Breast epithelium (tissue), 4 donors: ENCODE measurements at regions not wholly inside any gene's neighbourhood (a gene's known extent, or its start where the extent isn't known, plus 50 kb on each side); places are given as distances from the start of the nearest gene placed in this dataset.

ENCODE experiments used
- DNase-seq, 2 donors: peaks; one replicate each; pipeline ENCODE4 v3.0.0-alpha.2; 2019; ENCODE audit warnings: low spot score in 2 of 2
- H3K27ac ChIP-seq, 2 donors: fragments of 200-600 bp; sonication (generic) in 1 of 2; one replicate each; pipeline ENCODE4 v1.5.1; 2016 to 2019; ENCODE audit warnings: mild to moderate bottlenecking in 1 of 2
- H3K27me3 ChIP-seq, 2 donors: fragments of 200-600 bp; sonication (generic) in 1 of 2; one replicate each; pipeline versions ENCODE4 v1.5.1 to v1.6.0; 2017 to 2019; ENCODE audit warnings: control low read depth in 1 of 2, mild to moderate bottlenecking in 1 of 2
- H3K36me3 ChIP-seq: fragments of 200-600 bp; one replicate; pipeline ENCODE4 v1.5.1; 2019
- H3K4me1 ChIP-seq, 2 donors: fragments of 200-600 bp; sonication (generic); one replicate each; pipeline ENCODE4 v1.5.1; 2016 to 2019; ENCODE audit warnings: control low read depth in 1 of 2
- H3K4me3 ChIP-seq, 3 donors: fragments of 200-600 bp; sonication (generic); 1 replicate in 2 of 3; 2 replicates in 1 of 3; pipeline ENCODE4 v1.5.1; 2016 to 2019; ENCODE audit warnings: mild to moderate bottlenecking in 3 of 3, moderate library complexity in 2 of 3
- H3K9me3 ChIP-seq, 2 donors: fragments of 200-600 bp; sonication (generic) in 1 of 2; one replicate each; pipeline ENCODE4 v1.5.1; 2016 to 2019; ENCODE audit warnings: control low read depth in 1 of 2
- POLR2A ChIP-seq: fragments of 450-650 bp; IDR thresholded peaks from one replicate; pipeline ENCODE4 v1.6.1; 2016; ENCODE audit warnings: antibody characterized with exemption, mild to moderate bottlenecking, moderate library complexity
- POLR2AphosphoS5 ChIP-seq, 3 donors: sonication (generic); formaldehyde crosslinking; IDR thresholded peaks; one replicate each; pipeline ENCODE4 v1.6.1; 2017; ENCODE audit warnings: antibody characterized with exemption in 3 of 3
- intact Hi-C: fragments of 100-400 bp; cut with DNase I; formaldehyde crosslinking; loops from one replicate; pipeline ENCODE4 v1.15.1; 2023; ENCODE audit warnings: low total_unique reads
- TF ChIP-seq, protein P1 (sequence below), 3 donors: fragments of 450-650 bp; IDR thresholded peaks; one replicate each; pipeline ENCODE4 v1.5.1; 2016 to 2017; ENCODE audit warnings: antibody characterized with exemption in 3 of 3, mild to moderate bottlenecking in 3 of 3, moderate library complexity in 3 of 3

DNA sequence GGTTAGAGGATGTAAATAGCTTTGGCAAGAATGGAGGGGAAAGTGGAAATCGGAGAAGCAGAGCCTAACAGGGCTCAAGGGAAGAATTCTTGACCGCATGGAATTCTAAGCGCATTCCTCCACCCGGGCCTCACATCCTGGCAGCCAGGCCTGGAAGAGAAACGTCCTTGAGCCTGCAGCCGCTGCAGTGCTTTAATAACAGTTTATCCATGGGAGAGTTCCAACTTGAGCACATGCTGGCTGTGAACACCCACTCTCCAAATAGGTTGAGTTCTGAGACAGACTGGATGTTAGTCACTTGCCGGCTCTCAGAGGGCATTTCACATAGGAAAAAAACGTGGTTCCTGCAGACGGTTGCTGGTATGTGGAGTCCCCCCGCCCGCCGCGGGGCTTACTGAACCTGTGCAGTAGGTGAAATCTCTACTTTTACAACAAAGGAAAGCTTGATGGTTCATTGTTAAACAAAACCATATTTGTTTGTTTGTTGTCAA lies 61.4 kb upstream of the STEAP1B start:
- intact Hi-C loops = loop anchor here (5.0 kb wide), 2 partner anchors 161 to 211 kb away; no protein-coding TSS in a partner anchor
- peak; percentile 55 to 82 for DNase-seq
- Histone ChIP-seq H3K9me3 (no peaks in the 10 kb centered on the region), H3K27me3 (no peaks in the 10 kb centered on the region), H3K27ac (peak overlapping the region; percentile 34 to 76), H3K4me1 (peaks cover 0 to 7% of the 10 kb centered on the region in 2 donors), H3K36me3 (no peaks in the 10 kb centered on the region), H3K4me3 (no peak overlapping the region)
- TF ChIP-seq, protein P1, sequence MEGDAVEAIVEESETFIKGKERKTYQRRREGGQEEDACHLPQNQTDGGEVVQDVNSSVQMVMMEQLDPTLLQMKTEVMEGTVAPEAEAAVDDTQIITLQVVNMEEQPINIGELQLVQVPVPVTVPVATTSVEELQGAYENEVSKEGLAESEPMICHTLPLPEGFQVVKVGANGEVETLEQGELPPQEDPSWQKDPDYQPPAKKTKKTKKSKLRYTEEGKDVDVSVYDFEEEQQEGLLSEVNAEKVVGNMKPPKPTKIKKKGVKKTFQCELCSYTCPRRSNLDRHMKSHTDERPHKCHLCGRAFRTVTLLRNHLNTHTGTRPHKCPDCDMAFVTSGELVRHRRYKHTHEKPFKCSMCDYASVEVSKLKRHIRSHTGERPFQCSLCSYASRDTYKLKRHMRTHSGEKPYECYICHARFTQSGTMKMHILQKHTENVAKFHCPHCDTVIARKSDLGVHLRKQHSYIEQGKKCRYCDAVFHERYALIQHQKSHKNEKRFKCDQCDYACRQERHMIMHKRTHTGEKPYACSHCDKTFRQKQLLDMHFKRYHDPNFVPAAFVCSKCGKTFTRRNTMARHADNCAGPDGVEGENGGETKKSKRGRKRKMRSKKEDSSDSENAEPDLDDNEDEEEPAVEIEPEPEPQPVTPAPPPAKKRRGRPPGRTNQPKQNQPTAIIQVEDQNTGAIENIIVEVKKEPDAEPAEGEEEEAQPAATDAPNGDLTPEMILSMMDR (IDR thresholded peaks at IDR 0.05) = no peak
- peak in 2 of 3 donors; percentile 53 to 66 for TF ChIP-seq POLR2AphosphoS5 (IDR thresholded peaks at IDR 0.05)

DNA sequence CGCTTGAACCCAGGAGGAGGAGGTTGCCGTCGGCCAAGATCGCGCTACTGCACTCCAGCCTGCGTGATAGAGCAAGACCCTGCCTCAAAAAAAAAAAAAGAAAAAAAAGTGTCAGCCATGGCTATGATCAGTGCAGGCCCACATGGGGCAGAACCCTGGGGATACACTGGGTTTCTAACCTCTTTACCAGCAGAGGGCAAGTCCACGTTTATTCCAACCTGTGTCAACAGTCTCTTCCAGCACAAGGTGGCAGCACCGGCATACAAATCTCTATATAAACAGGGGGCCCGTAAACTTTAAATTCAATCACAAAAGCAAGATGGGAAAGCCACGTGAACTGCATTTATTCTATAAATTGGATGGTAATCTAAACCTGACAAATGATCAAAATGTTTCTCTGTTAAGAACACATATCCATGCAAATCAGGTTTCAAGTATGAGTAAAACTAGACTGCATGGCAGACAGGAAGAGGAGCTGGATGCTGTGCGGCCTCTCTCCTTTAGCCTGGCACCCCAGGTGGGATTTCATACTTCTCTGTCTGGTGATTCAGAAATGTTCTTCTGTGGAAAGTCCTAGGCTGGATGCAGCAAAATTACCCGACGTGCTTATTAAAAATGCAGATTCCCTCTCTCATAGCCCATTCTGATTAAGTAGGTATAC lies 60.0 kb upstream of the STEAP1B start:
- intact Hi-C loops = loop anchor here (5.0 kb wide), 2 partner anchors 162 to 212 kb away; no protein-coding TSS in a partner anchor
- H3K36me3 ChIP-seq = no peaks in the 10 kb centered on the region
- H3K4me1 ChIP-seq = peaks cover 0 to 7% of the 10 kb centered on the region in 2 donors
- peak; percentile 55 to 56 for DNase-seq
- H3K27me3 ChIP-seq = no peaks in the 10 kb centered on the region
- no peaks in the 10 kb centered on the region for H3K9me3 ChIP-seq
- no peak overlapping the region for H3K4me3 ChIP-seq
- TF ChIP-seq POLR2AphosphoS5 (IDR thresholded peaks at IDR 0.05) (peak in 1 of 3 donors; percentile 32), POLR2A (no peak)
- TF ChIP-seq, protein P1 (IDR thresholded peaks at IDR 0.05) = peak; percentile 89 to 96 (median 90)
- no peak overlapping the region for H3K27ac ChIP-seq

DNA sequence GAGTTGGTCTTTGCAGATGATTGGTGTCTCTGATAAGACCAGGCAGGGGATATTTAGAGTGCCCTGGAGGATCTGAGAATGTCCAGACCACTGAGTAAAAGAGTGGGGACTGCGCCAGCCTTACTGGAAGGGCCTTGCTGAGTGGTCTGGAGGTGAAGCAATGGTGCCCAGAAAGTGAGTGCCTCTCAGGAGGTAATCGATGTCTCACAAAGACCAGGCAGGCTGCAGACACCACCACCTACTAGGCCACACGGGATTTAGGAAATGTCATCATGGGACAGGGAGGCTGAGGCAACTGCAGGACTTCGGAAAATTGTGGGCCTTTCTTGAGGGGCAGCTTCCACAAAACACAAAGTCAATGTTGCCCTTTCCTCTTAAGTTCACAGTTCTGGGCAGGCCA lies 57.2 kb upstream of the STEAP1B start:
- Histone ChIP-seq H3K27me3 (peaks cover 0 to 1% of the 10 kb centered on the region in 2 donors), H3K4me3 (no peak overlapping the region), H3K4me1 (no peaks in the 10 kb centered on the region), H3K9me3 (no peaks in the 10 kb centered on the region), H3K36me3 (no peaks in the 10 kb centered on the region), H3K27ac (no peak overlapping the region)
- intact Hi-C loops = no loop called here
- DNase-seq = no peak
- TF ChIP-seq POLR2A = no peak
- TF ChIP-seq, protein P1 (IDR thresholded peaks at IDR 0.05) = no peak
- TF ChIP-seq POLR2AphosphoS5 (IDR thresholded peaks at IDR 0.05) = no peak

DNA sequence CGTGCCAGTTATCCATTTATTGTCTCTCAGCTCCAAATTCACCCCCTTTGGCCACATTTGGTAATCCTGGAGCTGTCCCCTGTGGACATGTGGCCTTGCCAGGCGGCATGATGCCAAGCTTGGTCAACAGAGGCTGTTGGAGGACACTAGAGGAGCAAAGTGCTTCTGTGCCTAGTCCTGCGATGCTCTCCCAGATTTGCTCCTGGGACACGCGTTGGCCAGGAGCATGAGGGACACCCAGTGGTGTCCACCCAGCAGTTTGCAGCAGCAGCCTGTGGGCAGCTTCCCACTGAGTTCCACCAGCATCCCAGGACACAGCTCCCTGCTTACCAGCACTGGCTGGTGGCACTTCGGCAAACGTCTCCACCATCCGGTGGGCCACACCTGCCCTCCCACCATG lies 55.5 kb upstream of the STEAP1B start:
- DNase-seq = no peak
- H3K27me3 ChIP-seq = peaks cover 0 to 11% of the 10 kb centered on the region in 2 donors
- H3K4me3 ChIP-seq = no peak overlapping the region
- no peak overlapping the region for H3K27ac ChIP-seq
- no peaks in the 10 kb centered on the region for H3K4me1 ChIP-seq
- intact Hi-C loops = no loop called here
- TF ChIP-seq POLR2AphosphoS5 (IDR thresholded peaks at IDR 0.05) = no peak
- TF ChIP-seq POLR2A = no peak
- TF ChIP-seq, protein P1 (IDR thresholded peaks at IDR 0.05) = no peak
- no peaks in the 10 kb centered on the region for H3K36me3 ChIP-seq
- no peaks in the 10 kb centered on the region for H3K9me3 ChIP-seq

DNA sequence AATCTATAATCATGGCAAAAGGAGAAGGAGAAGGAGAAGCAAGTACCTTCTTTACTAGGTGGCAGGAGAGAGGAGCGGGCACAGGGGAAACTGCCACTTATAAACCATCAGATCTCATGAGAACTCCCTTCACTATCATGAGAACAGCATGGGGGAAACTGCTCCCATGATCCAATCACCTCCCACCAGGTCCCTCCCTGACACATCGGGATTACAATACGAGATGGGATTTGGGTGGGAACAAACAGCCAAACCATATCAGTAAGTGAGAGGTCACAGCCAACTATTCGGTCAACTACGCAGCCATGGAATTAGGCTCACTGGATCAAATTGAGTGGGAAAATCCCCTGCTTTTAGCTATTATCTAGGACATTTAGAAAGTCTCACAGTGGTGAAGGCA lies 54.2 kb upstream of the STEAP1B start:
- DNase-seq = no peak
- H3K27me3 ChIP-seq = peaks cover 5 to 16% of the 10 kb centered on the region in 2 donors
- H3K36me3 ChIP-seq = no peaks in the 10 kb centered on the region
- no peak overlapping the region for H3K27ac ChIP-seq
- no peak overlapping the region for H3K4me3 ChIP-seq
- H3K9me3 ChIP-seq = no peaks in the 10 kb centered on the region
- H3K4me1 ChIP-seq = peaks cover 0 to 7% of the 10 kb centered on the region in 2 donors
- intact Hi-C loops = no loop called here
- TF ChIP-seq POLR2A (no peak), POLR2AphosphoS5 (IDR thresholded peaks at IDR 0.05) (no peak)
- TF ChIP-seq, protein P1 (IDR thresholded peaks at IDR 0.05) = no peak
